ENCODE measurements at regions not wholly inside any gene's neighbourhood (a gene's known extent, or its start where the extent isn't known, plus 50 kb on each side); places are given as distances from the start of the nearest gene placed in this dataset.

GRCh38 chr3:55147856-55148720, 220.2 kb upstream of the LRTM1 start:
- TF ChIP-seq TP53 (CRISPR knock-in tag; IDR thresholded peaks at IDR 0.05) (no peak), PHF8 (IDR thresholded peaks at IDR 0.05; ENCODE audit: borderline replicate concordance, low read depth) (no peak), PBX3 (IDR thresholded peaks at IDR 0.05) (no peak), USF2 (IDR thresholded peaks at IDR 0.05) (no peak), MAFK (IDR thresholded peaks at IDR 0.05; ENCODE audit: partially characterized antibody) (no peak), ATOH8 (CRISPR knock-in tag; IDR thresholded peaks at IDR 0.05; ENCODE audit: low read depth) (no peak), ESRRA (IDR thresholded peaks at IDR 0.05; ENCODE audit: borderline replicate concordance, low read length) (no peak), HDAC2 (IDR thresholded peaks at IDR 0.05) (no peak), POLR2A (IDR thresholded peaks at IDR 0.05; ENCODE audit: low read length) (no peak), CHD4 (IDR thresholded peaks at IDR 0.05; ENCODE audit: borderline replicate concordance) (no peak), POLR2AphosphoS2 (conservative IDR thresholded peaks at IDR 0.05; ENCODE audit: low read length) (no peak), ELK1 (IDR thresholded peaks at IDR 0.05; ENCODE audit: low read depth, low read length) (no peak), GATA3 (IDR thresholded peaks at IDR 0.05; ENCODE audit: borderline replicate concordance) (no peak), KDM1A (IDR thresholded peaks at IDR 0.05; ENCODE audit: low read depth) (no peak)
- H3K27ac ChIP-seq = no peak overlapping the region
- DNase-seq (ENCODE audit: low read depth in 1 of 2, low spot score in 1 of 2) (no peak), ATAC-seq (no peak), FAIRE-seq (no peak)
- no peak overlapping the region for H3K4me3 ChIP-seq
- no peak overlapping the region for H3K4me2 ChIP-seq
- POLR2A ChIA-PET = no interaction called here
- no peaks in the 10 kb centered on the region for H3K9me3 ChIP-seq
- CTCF ChIA-PET = no interaction called here
- H3K4me1 ChIP-seq = no peaks in the 10 kb centered on the region
- WGBS (ENCODE audit: missing lambda C conversion rate) = 5% methylated on average over 9 of the region's 9 CpGs

- ATAC-seq (no peak), DNase-seq (ENCODE audit: low read depth in 1 of 2, low spot score in 1 of 2) (no peak), FAIRE-seq (no peak)
- Histone ChIP-seq H3K9me3 (no peaks in the 10 kb centered on the region), H3K4me1 (no peaks in the 10 kb centered on the region), H3K4me3 (no peak overlapping the region), H3K4me2 (no peak overlapping the region), H3K27ac (no peak overlapping the region)
- CTCF ChIA-PET = no interaction called here
- TF ChIP-seq ATOH8 (CRISPR knock-in tag; IDR thresholded peaks at IDR 0.05; ENCODE audit: low read depth) (no peak), ZC3H11A (IDR thresholded peaks at IDR 0.05) (no peak), RAD21 (conservative IDR thresholded peaks at IDR 0.05 in 1 of 2, IDR thresholded peaks at IDR 0.05 in 1 of 2) (no peak), HOXA7 (CRISPR knock-in tag; IDR thresholded peaks at IDR 0.05) (no peak), USF2 (IDR thresholded peaks at IDR 0.05) (no peak), EP300 (IDR thresholded peaks at IDR 0.05) (no peak), PBX3 (IDR thresholded peaks at IDR 0.05) (no peak), HOXB5 (CRISPR knock-in tag; IDR thresholded peaks at IDR 0.05) (no peak), EHMT2 (IDR thresholded peaks at IDR 0.05; ENCODE audit: low read depth) (no peak), KDM5A (IDR thresholded peaks at IDR 0.05) (no peak), CBX8 (IDR thresholded peaks at IDR 0.05) (no peak), NFE2L2 (conservative IDR thresholded peaks at IDR 0.05; ENCODE audit: low read length) (no peak), SMC3 (IDR thresholded peaks at IDR 0.05) (no peak), SREBF2 (IDR thresholded peaks at IDR 0.05) (no peak), E2F6 (IDR thresholded peaks at IDR 0.05; ENCODE audit: borderline replicate concordance, low read depth) (no peak), CBX2 (IDR thresholded peaks at IDR 0.05; ENCODE audit: borderline replicate concordance, low read depth) (no peak), RARB (CRISPR knock-in tag; IDR thresholded peaks at IDR 0.05) (no peak)
- POLR2A ChIA-PET = no interaction called here
- WGBS (ENCODE audit: missing lambda C conversion rate) = 9% methylated on average over 3 of the region's 3 CpGs
Observed at GRCh38 chr3:55147406-55147805, 219.5 kb upstream of the LRTM1 start.
